B cell (primary cell): ENCODE measurements at regions not wholly inside any gene's neighbourhood (a gene's known extent, or its start where the extent isn't known, plus 50 kb on each side); places are given as distances from the start of the nearest gene placed in this dataset.

Source experiments
- ATAC-seq: fragments of 200-7000 bp; cut with Tn5 transposase; one replicate; pipeline ENCODE4 v1.10.0; 2021; ENCODE audit warnings: low read depth, mild to moderate bottlenecking, moderate number of reproducible peaks, moderate library complexity
- CTCF ChIA-PET: fragments of 350-600 bp; sonication (Branson Sonifier 250); formaldehyde crosslinking; loops from one replicate; lab custom pipeline; 2021; ENCODE audit warnings: antibody characterized with exemption, inconsistent platforms; lab: Charles Lee
- POLR2A ChIA-PET: fragments of 350-600 bp; sonication (Branson Sonifier 250); formaldehyde crosslinking; loops from one replicate; lab custom pipeline; 2021; ENCODE audit warnings: antibody characterized with exemption; lab: Charles Lee
- DNase-seq: peaks from one replicate; pipeline ENCODE4 v3.0.0; 2013
- H2AFZ ChIP-seq: 2 replicates; pipeline ENCODE4 v1.6.1; 2012; ENCODE audit warnings: mild to moderate bottlenecking, low read depth, low read length; ENCODE audit not compliant: insufficient read depth, poor library complexity, severe bottlenecking
- H3K27ac ChIP-seq, 2 donors: 1 replicate in 1 of 2; 2 replicates in 1 of 2; pipeline ENCODE4 v1.5.1; 2012 to 2013; ENCODE audit warnings: low read length in 2 of 2, mild to moderate bottlenecking in 2 of 2, moderate library complexity in 1 of 2
- H3K27me3 ChIP-seq, 4 experiments: fragments of 200-600 bp in 1 of 4; sonication (generic) in 1 of 4; replicated peaks in 1 of 4; 1 replicate in 2 of 4; 2 replicates in 2 of 4; pipeline versions ENCODE4 v1.6.1 to v1.7.0; 2013 to 2016; ENCODE audit warnings: low read length in 3 of 4, mild to moderate bottlenecking in 2 of 4, mixed read lengths in 1 of 4, moderate library complexity in 1 of 4; ENCODE audit not compliant: insufficient read depth in 4 of 4, control insufficient read depth in 3 of 4; ENCODE audit errors: control extremely low read depth in 1 of 4
- H3K36me3 ChIP-seq, 2 experiments: replicated peaks in 1 of 2; 1 replicate in 1 of 2; 2 replicates in 1 of 2; pipeline versions ENCODE4 v1.6.1 to v1.7.1; 2013; ENCODE audit warnings: low read length in 1 of 2; ENCODE audit not compliant: insufficient read depth in 2 of 2, control insufficient read depth in 1 of 2; ENCODE audit errors: control extremely low read depth in 1 of 2, extremely low read depth in 1 of 2
- H3K4me1 ChIP-seq, 2 donors: fragments of 200-600 bp in 1 of 2; sonication (generic) in 1 of 2; 1 replicate in 1 of 2; 2 replicates in 1 of 2; pipeline versions ENCODE4 v1.5.1 to v1.6.1; 2013 to 2017; ENCODE audit warnings: low read length in 2 of 2; ENCODE audit not compliant: control insufficient read depth in 2 of 2, insufficient read depth in 2 of 2
- H3K4me2 ChIP-seq: replicated peaks from 2 replicates; pipeline ENCODE3; 2012; ENCODE audit warnings: mild to moderate bottlenecking, low read depth, low read length; ENCODE audit not compliant: poor library complexity, severe bottlenecking
- H3K4me3 ChIP-seq, 5 experiments: fragments of 200-600 bp in 1 of 5; sonication (generic) in 1 of 5; 1 replicate in 3 of 5; 2 replicates in 2 of 5; pipeline versions ENCODE4 v1.5.1 to v1.7.0; 2011 to 2016; ENCODE audit warnings: low read length in 4 of 5, mild to moderate bottlenecking in 4 of 5, low read depth in 2 of 5, control low read depth in 1 of 5, moderate library complexity in 1 of 5; ENCODE audit not compliant: insufficient read depth in 1 of 5; ENCODE audit errors: control extremely low read depth in 1 of 5, extremely low read depth in 1 of 5
- H3K79me2 ChIP-seq: fragments of 200-600 bp; sonication (generic); one replicate; pipeline ENCODE4 v1.6.0; 2016; ENCODE audit warnings: low read length; ENCODE audit not compliant: control insufficient read depth, insufficient read depth
- H3K9ac ChIP-seq: fragments of 200-600 bp; sonication (generic); 2 replicates; pipeline ENCODE4 v1.6.1; 2017; ENCODE audit warnings: mild to moderate bottlenecking, low read length, moderate library complexity
- H3K9me3 ChIP-seq, 3 donors: one replicate each; pipeline versions ENCODE4 v1.6.1 to v1.7.1; 2013; ENCODE audit warnings: low read length in 2 of 3; ENCODE audit not compliant: control insufficient read depth in 2 of 3, insufficient read depth in 1 of 3; ENCODE audit errors: control extremely low read depth in 1 of 3
- H4K20me1 ChIP-seq: 2 replicates; pipeline ENCODE4 v1.6.0; 2012; ENCODE audit warnings: mild to moderate bottlenecking, low read length; ENCODE audit not compliant: insufficient read depth, control insufficient read depth, poor library complexity, severe bottlenecking
- H3K27ac Mint-ChIP-seq: one replicate; pipeline ENCODE4 v1.8.0; 2021; ENCODE audit warnings: mixed read lengths
- H3K27me3 Mint-ChIP-seq: one replicate; pipeline ENCODE4 v1.8.0; 2021; ENCODE audit warnings: mixed read lengths
- H3K4me1 Mint-ChIP-seq: one replicate; pipeline ENCODE4 v1.8.0; 2021; ENCODE audit warnings: mixed read lengths
- H3K4me3 Mint-ChIP-seq: one replicate; pipeline ENCODE4 v1.8.0; 2021; ENCODE audit warnings: mixed read lengths
- H3K9me3 Mint-ChIP-seq: one replicate; pipeline ENCODE4 v1.8.0; 2022; ENCODE audit warnings: mixed read lengths; ENCODE audit not compliant: insufficient read depth
- CTCF ChIP-seq: fragments of 200-600 bp; IDR thresholded peaks from one replicate; pipeline ENCODE4 v1.8.0; 2022; ENCODE audit warnings: antibody characterized with exemption, mild to moderate bottlenecking
- EZH2 ChIP-seq: IDR thresholded peaks from 2 replicates; pipeline ENCODE4 v1.6.1; 2012; ENCODE audit warnings: borderline replicate concordance, low read depth, mild to moderate bottlenecking, moderate library complexity, low read length; ENCODE audit not compliant: insufficient read depth, poor library complexity, severe bottlenecking
- WGBS: methylation state at CpG from one replicate; pipeline ENCODE4 v1.1.5; 2013; ENCODE audit warnings: missing lambda C conversion rate; ENCODE audit not compliant: insufficient coverage; 5-methylcytosine and 5-hydroxymethylcytosine counted together
- intact Hi-C: fragments of 100-400 bp; cut with micrococcal nuclease; formaldehyde crosslinking; loops from one replicate; pipeline ENCODE4 v1.10.0; 2022

- Histone ChIP-seq H3K4me1 (no peaks in the 10 kb centered on the region), H3K4me2 (no peak overlapping the region), H3K36me3 (no peaks in the 10 kb centered on the region), H3K4me3 (no peak overlapping the region), H3K9me3 (peaks cover 0 to 7% (median 0%) of the 10 kb centered on the region in 3 donors), H4K20me1 (no peaks in the 10 kb centered on the region), H3K27me3 (no peaks in the 10 kb centered on the region), H2AFZ (no peak overlapping the region), H3K27ac (no peak overlapping the region), H3K9ac (no peak overlapping the region), H3K79me2 (no peaks in the 10 kb centered on the region)
- Mint-ChIP-seq H3K27ac (no peak overlapping the region), H3K27me3 (peaks cover 17% of the 10 kb centered on the region), H3K4me3 (no peak overlapping the region), H3K9me3 (no peaks in the 10 kb centered on the region), H3K4me1 (no peaks in the 10 kb centered on the region)
- ChIA-PET CTCF (no interaction called here), POLR2A (no interaction called here)
- intact Hi-C loops = no loop called here
- ATAC-seq = no peak
- no peak for TF ChIP-seq EZH2
- peak; percentile 37 for TF ChIP-seq CTCF
- WGBS = 49% methylated on average over 8 of the region's 10 CpGs
- no peak for DNase-seq
Observed at GRCh38 chr5:174327317-174327864, 281.9 kb downstream of the NSG2 start.

- ChIA-PET POLR2A (no interaction called here), CTCF (no interaction called here)
- Mint-ChIP-seq H3K4me1 (no peaks in the 10 kb centered on the region), H3K9me3 (no peaks in the 10 kb centered on the region), H3K27me3 (peaks cover 13% of the 10 kb centered on the region), H3K4me3 (no peak overlapping the region), H3K27ac (no peak overlapping the region)
- TF ChIP-seq EZH2 (no peak), CTCF (no peak)
- Histone ChIP-seq H3K36me3 (no peaks in the 10 kb centered on the region), H3K9me3 (peaks cover 0 to 7% (median 0%) of the 10 kb centered on the region in 3 donors), H3K4me2 (no peak overlapping the region), H4K20me1 (no peaks in the 10 kb centered on the region), H2AFZ (no peak overlapping the region), H3K9ac (no peak overlapping the region), H3K4me3 (no peak overlapping the region), H3K27me3 (no peaks in the 10 kb centered on the region), H3K27ac (no peak overlapping the region), H3K4me1 (no peaks in the 10 kb centered on the region), H3K79me2 (no peaks in the 10 kb centered on the region)
- intact Hi-C loops = no loop called here
- ATAC-seq = no peak
- DNase-seq = no peak
- WGBS = 95% methylated on average over 7 of the region's 9 CpGs
Observed at GRCh38 chr5:174327896-174328295, 282.4 kb downstream of the NSG2 start.
